Peyer's patch (tissue), 4 donors: ENCODE measurements at regions not wholly inside any gene's neighbourhood (a gene's known extent, or its start where the extent isn't known, plus 50 kb on each side); places are given as distances from the start of the nearest gene placed in this dataset.

Experiments
- POLR2A ChIP-seq, 2 donors: fragments of 450-650 bp; IDR thresholded peaks; one replicate each; pipeline ENCODE4 v1.5.1; 2017; ENCODE audit warnings: antibody characterized with exemption in 2 of 2, mild to moderate bottlenecking in 2 of 2, moderate library complexity in 2 of 2
- TF ChIP-seq, protein P1 (sequence below), 6 experiments: fragments of 450-650 bp in 4 of 6; fragments of 200-600 bp in 2 of 6; sonication (generic) in 1 of 6; IDR thresholded peaks; one replicate each; pipeline ENCODE4 v1.5.1; 2017 to 2019; ENCODE audit warnings: antibody characterized with exemption in 6 of 6, mild to moderate bottlenecking in 3 of 6, moderate library complexity in 1 of 6

- TF ChIP-seq, protein P1, sequence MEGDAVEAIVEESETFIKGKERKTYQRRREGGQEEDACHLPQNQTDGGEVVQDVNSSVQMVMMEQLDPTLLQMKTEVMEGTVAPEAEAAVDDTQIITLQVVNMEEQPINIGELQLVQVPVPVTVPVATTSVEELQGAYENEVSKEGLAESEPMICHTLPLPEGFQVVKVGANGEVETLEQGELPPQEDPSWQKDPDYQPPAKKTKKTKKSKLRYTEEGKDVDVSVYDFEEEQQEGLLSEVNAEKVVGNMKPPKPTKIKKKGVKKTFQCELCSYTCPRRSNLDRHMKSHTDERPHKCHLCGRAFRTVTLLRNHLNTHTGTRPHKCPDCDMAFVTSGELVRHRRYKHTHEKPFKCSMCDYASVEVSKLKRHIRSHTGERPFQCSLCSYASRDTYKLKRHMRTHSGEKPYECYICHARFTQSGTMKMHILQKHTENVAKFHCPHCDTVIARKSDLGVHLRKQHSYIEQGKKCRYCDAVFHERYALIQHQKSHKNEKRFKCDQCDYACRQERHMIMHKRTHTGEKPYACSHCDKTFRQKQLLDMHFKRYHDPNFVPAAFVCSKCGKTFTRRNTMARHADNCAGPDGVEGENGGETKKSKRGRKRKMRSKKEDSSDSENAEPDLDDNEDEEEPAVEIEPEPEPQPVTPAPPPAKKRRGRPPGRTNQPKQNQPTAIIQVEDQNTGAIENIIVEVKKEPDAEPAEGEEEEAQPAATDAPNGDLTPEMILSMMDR (IDR thresholded peaks at IDR 0.05) = no peak
- TF ChIP-seq POLR2A (IDR thresholded peaks at IDR 0.05) = no peak
Measured at GRCh38 chr2:196489371-196489770, 150.1 kb upstream of the CCDC150 start.
